H1 (cell line): ENCODE measurements at regions not wholly inside any gene's neighbourhood (a gene's known extent, or its start where the extent isn't known, plus 50 kb on each side); places are given as distances from the start of the nearest gene placed in this dataset.

Source experiments
- EGR1 ChIP-seq: IDR thresholded peaks from 2 replicates; pipeline ENCODE4 v1.6.1; 2011; ENCODE audit warnings: low read depth, low read length, borderline replicate concordance
- TF ChIP-seq, protein P1 (sequence below): fragments of 300-600 bp; sonication (generic); IDR thresholded peaks from 2 replicates; pipeline ENCODE4 v1.7.1; 2012; ENCODE audit warnings: low read length, moderate library complexity, mild to moderate bottlenecking, inconsistent platforms; ENCODE audit not compliant: insufficient replicate concordance

DNA sequence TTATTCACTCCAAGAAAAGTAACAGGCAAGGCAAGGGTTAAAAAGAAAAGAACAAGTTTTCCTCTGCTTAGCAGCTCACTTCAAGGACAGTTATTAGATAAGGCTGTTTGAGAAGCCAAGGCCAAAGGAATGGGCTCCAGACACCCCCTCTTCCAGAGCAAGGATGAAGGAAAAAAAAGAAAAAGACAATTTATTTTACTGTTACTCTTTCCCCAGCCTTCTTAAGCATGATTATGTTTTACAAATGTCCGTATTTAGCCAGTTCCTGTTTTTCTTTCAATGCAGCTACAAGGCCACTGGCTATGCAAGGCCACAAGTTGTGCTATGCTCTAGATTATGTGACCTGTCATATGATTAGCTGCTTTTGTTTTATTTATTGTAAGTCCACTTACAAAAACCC, 106.5 kb upstream of the SIMC1 start (continued):
- TF ChIP-seq, protein P1, sequence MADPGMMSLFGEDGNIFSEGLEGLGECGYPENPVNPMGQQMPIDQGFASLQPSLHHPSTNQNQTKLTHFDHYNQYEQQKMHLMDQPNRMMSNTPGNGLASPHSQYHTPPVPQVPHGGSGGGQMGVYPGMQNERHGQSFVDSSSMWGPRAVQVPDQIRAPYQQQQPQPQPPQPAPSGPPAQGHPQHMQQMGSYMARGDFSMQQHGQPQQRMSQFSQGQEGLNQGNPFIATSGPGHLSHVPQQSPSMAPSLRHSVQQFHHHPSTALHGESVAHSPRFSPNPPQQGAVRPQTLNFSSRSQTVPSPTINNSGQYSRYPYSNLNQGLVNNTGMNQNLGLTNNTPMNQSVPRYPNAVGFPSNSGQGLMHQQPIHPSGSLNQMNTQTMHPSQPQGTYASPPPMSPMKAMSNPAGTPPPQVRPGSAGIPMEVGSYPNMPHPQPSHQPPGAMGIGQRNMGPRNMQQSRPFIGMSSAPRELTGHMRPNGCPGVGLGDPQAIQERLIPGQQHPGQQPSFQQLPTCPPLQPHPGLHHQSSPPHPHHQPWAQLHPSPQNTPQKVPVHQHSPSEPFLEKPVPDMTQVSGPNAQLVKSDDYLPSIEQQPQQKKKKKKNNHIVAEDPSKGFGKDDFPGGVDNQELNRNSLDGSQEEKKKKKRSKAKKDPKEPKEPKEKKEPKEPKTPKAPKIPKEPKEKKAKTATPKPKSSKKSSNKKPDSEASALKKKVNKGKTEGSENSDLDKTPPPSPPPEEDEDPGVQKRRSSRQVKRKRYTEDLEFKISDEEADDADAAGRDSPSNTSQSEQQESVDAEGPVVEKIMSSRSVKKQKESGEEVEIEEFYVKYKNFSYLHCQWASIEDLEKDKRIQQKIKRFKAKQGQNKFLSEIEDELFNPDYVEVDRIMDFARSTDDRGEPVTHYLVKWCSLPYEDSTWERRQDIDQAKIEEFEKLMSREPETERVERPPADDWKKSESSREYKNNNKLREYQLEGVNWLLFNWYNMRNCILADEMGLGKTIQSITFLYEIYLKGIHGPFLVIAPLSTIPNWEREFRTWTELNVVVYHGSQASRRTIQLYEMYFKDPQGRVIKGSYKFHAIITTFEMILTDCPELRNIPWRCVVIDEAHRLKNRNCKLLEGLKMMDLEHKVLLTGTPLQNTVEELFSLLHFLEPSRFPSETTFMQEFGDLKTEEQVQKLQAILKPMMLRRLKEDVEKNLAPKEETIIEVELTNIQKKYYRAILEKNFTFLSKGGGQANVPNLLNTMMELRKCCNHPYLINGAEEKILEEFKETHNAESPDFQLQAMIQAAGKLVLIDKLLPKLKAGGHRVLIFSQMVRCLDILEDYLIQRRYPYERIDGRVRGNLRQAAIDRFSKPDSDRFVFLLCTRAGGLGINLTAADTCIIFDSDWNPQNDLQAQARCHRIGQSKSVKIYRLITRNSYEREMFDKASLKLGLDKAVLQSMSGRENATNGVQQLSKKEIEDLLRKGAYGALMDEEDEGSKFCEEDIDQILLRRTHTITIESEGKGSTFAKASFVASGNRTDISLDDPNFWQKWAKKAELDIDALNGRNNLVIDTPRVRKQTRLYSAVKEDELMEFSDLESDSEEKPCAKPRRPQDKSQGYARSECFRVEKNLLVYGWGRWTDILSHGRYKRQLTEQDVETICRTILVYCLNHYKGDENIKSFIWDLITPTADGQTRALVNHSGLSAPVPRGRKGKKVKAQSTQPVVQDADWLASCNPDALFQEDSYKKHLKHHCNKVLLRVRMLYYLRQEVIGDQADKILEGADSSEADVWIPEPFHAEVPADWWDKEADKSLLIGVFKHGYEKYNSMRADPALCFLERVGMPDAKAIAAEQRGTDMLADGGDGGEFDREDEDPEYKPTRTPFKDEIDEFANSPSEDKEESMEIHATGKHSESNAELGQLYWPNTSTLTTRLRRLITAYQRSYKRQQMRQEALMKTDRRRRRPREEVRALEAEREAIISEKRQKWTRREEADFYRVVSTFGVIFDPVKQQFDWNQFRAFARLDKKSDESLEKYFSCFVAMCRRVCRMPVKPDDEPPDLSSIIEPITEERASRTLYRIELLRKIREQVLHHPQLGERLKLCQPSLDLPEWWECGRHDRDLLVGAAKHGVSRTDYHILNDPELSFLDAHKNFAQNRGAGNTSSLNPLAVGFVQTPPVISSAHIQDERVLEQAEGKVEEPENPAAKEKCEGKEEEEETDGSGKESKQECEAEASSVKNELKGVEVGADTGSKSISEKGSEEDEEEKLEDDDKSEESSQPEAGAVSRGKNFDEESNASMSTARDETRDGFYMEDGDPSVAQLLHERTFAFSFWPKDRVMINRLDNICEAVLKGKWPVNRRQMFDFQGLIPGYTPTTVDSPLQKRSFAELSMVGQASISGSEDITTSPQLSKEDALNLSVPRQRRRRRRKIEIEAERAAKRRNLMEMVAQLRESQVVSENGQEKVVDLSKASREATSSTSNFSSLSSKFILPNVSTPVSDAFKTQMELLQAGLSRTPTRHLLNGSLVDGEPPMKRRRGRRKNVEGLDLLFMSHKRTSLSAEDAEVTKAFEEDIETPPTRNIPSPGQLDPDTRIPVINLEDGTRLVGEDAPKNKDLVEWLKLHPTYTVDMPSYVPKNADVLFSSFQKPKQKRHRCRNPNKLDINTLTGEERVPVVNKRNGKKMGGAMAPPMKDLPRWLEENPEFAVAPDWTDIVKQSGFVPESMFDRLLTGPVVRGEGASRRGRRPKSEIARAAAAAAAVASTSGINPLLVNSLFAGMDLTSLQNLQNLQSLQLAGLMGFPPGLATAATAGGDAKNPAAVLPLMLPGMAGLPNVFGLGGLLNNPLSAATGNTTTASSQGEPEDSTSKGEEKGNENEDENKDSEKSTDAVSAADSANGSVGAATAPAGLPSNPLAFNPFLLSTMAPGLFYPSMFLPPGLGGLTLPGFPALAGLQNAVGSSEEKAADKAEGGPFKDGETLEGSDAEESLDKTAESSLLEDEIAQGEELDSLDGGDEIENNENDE = no peak
- TF ChIP-seq EGR1 = no peak
